Liver (tissue), 7 donors: ENCODE measurements at regions not wholly inside any gene's neighbourhood (a gene's known extent, or its start where the extent isn't known, plus 50 kb on each side); places are given as distances from the start of the nearest gene placed in this dataset.

Experiments used
- DNase-seq: peaks from one replicate; pipeline ENCODE4 v3.0.0-alpha.2; 2017; ENCODE audit warnings: low spot score
- H3K27ac ChIP-seq, 2 donors: one replicate each; pipeline ENCODE4 v1.7.0; 2013; ENCODE audit warnings: inconsistent platforms in 2 of 2, low read length in 2 of 2, control low read depth in 1 of 2, low read depth in 1 of 2, mild to moderate bottlenecking in 1 of 2
- H3K27me3 ChIP-seq, 4 donors: one replicate each; pipeline versions ENCODE4 v1.6.1 to v1.7.0; 2013; ENCODE audit warnings: low read length in 3 of 4, inconsistent platforms in 1 of 4, mild to moderate bottlenecking in 1 of 4, moderate library complexity in 1 of 4; ENCODE audit not compliant: control insufficient read depth in 4 of 4, insufficient read depth in 4 of 4
- H3K36me3 ChIP-seq, 4 donors: one replicate each; pipeline versions ENCODE4 v1.6.1 to v1.7.0; 2013; ENCODE audit warnings: low read length in 3 of 4, mild to moderate bottlenecking in 3 of 4, low read depth in 1 of 4, moderate library complexity in 1 of 4; ENCODE audit not compliant: control insufficient read depth in 4 of 4, insufficient read depth in 3 of 4
- H3K4me1 ChIP-seq, 4 donors: one replicate each; pipeline versions ENCODE4 v1.6.1 to v1.7.0; 2013; ENCODE audit warnings: low read length in 3 of 4, mild to moderate bottlenecking in 3 of 4, moderate library complexity in 1 of 4; ENCODE audit not compliant: control insufficient read depth in 4 of 4, insufficient read depth in 4 of 4
- H3K4me3 ChIP-seq, 3 donors: one replicate each; pipeline versions ENCODE4 v1.6.1 to v1.7.0; 2013; ENCODE audit warnings: low read length in 3 of 3, control low read depth in 1 of 3, low read depth in 1 of 3, mild to moderate bottlenecking in 1 of 3
- H3K9ac ChIP-seq, 2 donors: one replicate each; pipeline ENCODE4 v1.7.0; 2013; ENCODE audit warnings: low read length in 2 of 2, mild to moderate bottlenecking in 2 of 2, moderate library complexity in 2 of 2, control low read depth in 1 of 2, low read depth in 1 of 2
- H3K9me3 ChIP-seq, 4 donors: one replicate each; pipeline versions ENCODE4 v1.6.1 to v1.7.0; 2013; ENCODE audit warnings: low read length in 3 of 4; ENCODE audit not compliant: control insufficient read depth in 4 of 4
- EGR1 ChIP-seq, 2 donors: IDR thresholded peaks; 2 replicates each; pipeline ENCODE4 v1.6.1; 2016 to 2018; ENCODE audit warnings: antibody characterized with exemption in 2 of 2, low read depth in 2 of 2
- HNF4A ChIP-seq, 2 donors: conservative IDR thresholded peaks; 2 replicates each; pipeline ENCODE4 v1.6.1; 2016; ENCODE audit warnings: antibody characterized with exemption in 2 of 2, mild to moderate bottlenecking in 2 of 2
- NR2F2 ChIP-seq: IDR thresholded peaks from 2 replicates; pipeline ENCODE4 v1.6.1; 2016; ENCODE audit warnings: antibody characterized with exemption
- RAD21 ChIP-seq, 2 donors: IDR thresholded peaks; 2 replicates each; pipeline ENCODE4 v1.6.1; 2016; ENCODE audit warnings: antibody characterized with exemption in 2 of 2, mild to moderate bottlenecking in 2 of 2
- RXRA ChIP-seq, 2 donors: IDR thresholded peaks; 2 replicates each; pipeline ENCODE4 v1.6.1; 2017 to 2018; ENCODE audit warnings: antibody characterized with exemption in 2 of 2, mild to moderate bottlenecking in 1 of 2
- TAF1 ChIP-seq: conservative IDR thresholded peaks from 2 replicates; pipeline ENCODE4 v1.6.1; 2016; ENCODE audit warnings: antibody characterized with exemption, mild to moderate bottlenecking
- YY1 ChIP-seq: IDR thresholded peaks from 2 replicates; pipeline ENCODE4 v1.6.1; 2016; ENCODE audit warnings: antibody characterized with exemption, mild to moderate bottlenecking
- WGBS: extraction: QIAGEN DNeasy Blood & Tissue Kit; methylation state at CpG from one replicate; pipeline ENCODE4 v1.1.7; 2013; 5-methylcytosine and 5-hydroxymethylcytosine counted together
- TF ChIP-seq, protein P1 (sequence below): IDR thresholded peaks from 2 replicates; pipeline ENCODE4 v1.6.1; 2016; ENCODE audit warnings: antibody characterized with exemption, mild to moderate bottlenecking
- donor health status: healthy.
- donor health status: healthy.
- donor health status: healthy.
- donor health status: healthy.

DNA sequence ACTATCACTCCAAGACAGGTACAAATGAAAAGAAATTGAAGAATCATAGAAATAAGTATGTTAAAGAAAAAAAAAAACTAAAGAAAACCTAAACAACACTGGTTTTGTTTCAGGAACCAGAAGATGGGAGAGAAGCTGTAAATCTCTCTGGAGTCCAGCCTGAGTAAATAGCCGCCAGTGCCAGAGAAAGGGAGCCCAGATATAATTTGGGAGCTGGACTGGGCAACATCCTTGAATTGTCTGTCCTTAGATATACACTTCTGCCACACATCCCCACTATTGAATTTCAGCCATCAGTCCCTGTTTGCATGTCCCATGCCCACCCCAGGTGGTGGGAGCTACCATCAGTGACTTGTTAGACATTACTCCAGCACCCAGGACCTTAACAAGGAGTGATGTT is 979.6 kb downstream of the DTWD2 start:
- 78% methylated on average over 1 of the region's 1 CpG for WGBS
- TF ChIP-seq NR2F2: no peak
- TF ChIP-seq, protein P1, sequence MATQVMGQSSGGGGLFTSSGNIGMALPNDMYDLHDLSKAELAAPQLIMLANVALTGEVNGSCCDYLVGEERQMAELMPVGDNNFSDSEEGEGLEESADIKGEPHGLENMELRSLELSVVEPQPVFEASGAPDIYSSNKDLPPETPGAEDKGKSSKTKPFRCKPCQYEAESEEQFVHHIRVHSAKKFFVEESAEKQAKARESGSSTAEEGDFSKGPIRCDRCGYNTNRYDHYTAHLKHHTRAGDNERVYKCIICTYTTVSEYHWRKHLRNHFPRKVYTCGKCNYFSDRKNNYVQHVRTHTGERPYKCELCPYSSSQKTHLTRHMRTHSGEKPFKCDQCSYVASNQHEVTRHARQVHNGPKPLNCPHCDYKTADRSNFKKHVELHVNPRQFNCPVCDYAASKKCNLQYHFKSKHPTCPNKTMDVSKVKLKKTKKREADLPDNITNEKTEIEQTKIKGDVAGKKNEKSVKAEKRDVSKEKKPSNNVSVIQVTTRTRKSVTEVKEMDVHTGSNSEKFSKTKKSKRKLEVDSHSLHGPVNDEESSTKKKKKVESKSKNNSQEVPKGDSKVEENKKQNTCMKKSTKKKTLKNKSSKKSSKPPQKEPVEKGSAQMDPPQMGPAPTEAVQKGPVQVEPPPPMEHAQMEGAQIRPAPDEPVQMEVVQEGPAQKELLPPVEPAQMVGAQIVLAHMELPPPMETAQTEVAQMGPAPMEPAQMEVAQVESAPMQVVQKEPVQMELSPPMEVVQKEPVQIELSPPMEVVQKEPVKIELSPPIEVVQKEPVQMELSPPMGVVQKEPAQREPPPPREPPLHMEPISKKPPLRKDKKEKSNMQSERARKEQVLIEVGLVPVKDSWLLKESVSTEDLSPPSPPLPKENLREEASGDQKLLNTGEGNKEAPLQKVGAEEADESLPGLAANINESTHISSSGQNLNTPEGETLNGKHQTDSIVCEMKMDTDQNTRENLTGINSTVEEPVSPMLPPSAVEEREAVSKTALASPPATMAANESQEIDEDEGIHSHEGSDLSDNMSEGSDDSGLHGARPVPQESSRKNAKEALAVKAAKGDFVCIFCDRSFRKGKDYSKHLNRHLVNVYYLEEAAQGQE: no peak
- TF ChIP-seq HNF4A (conservative IDR thresholded peaks at IDR 0.05): no peak
- TF ChIP-seq RAD21 (IDR thresholded peaks at IDR 0.05): no peak
- TF ChIP-seq EGR1 (IDR thresholded peaks at IDR 0.05; ENCODE audit: low read depth in 2 of 2): no peak

DNA sequence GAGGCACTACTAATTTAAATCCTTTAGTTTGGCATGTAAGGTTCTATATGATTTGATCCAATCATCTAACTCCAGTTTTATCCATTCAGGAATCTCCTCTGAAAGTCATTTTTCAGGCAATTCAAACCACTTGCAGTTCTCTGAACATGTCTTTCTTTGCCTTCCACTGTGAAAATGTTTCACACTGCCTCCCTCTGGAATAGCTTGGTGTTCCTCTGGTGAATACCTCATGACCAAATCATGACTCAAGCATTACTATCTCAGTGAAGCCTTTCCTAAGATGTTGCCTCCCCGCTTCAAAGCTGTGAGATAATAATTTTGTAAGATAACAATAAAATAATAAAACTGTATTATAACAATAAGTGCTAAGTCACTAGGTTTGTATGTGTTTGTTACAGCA is 981.1 kb downstream of the DTWD2 start:
- no peak overlapping the region for H3K4me3 ChIP-seq
- no peaks in the 10 kb centered on the region for H3K9me3 ChIP-seq
- no peak overlapping the region for H3K9ac ChIP-seq
- H3K4me1 ChIP-seq: no peaks in the 10 kb centered on the region
- H3K27me3 ChIP-seq: peaks cover 0 to 4% (median 1%) of the 10 kb centered on the region in 4 donors
- H3K27ac ChIP-seq: no peak overlapping the region
- WGBS: 80% methylated on average over 1 of the region's 1 CpG
- no peak for TF ChIP-seq YY1
- DNase-seq: no peak
- no peaks in the 10 kb centered on the region for H3K36me3 ChIP-seq

More for the DNA sequence above, 979.6 kb downstream of the DTWD2 start:
- no peak overlapping the region for H3K27ac ChIP-seq
- no peak for DNase-seq
- H3K4me1 ChIP-seq: no peaks in the 10 kb centered on the region
- H3K4me3 ChIP-seq: no peak overlapping the region
- no peaks in the 10 kb centered on the region for H3K9me3 ChIP-seq
- no peaks in the 10 kb centered on the region for H3K36me3 ChIP-seq
- H3K9ac ChIP-seq: no peak overlapping the region
- peaks cover 0 to 4% (median 1%) of the 10 kb centered on the region in 4 donors for H3K27me3 ChIP-seq

DNA sequence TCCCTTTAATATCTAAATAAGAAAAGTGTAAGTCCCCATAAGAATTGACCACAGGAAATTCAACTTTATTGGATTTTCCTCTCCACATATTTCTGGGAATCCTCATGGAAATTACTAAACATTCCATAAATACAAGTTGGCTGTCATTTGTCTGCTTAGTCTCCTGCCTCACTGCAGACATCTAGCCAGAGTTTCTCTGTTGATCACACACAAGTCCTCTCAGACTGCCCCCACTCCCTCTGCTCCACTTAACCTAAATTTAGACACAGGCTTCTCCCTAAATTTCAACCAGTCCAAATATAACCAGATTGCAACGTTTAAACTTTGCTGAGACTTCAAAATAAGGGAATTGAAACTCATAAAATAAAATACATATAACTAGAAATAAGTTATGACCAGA is 982.1 kb downstream of the DTWD2 start:
- H3K36me3 ChIP-seq: no peaks in the 10 kb centered on the region
- H3K27ac ChIP-seq: no peak overlapping the region
- WGBS: 26% methylated on average over 1 of the region's 1 CpG
- no peaks in the 10 kb centered on the region for H3K4me1 ChIP-seq
- no peaks in the 10 kb centered on the region for H3K9me3 ChIP-seq
- H3K27me3 ChIP-seq: peaks cover 0 to 4% (median 1%) of the 10 kb centered on the region in 4 donors
- H3K9ac ChIP-seq: no peak overlapping the region
- TF ChIP-seq, protein P1: no peak
- TF ChIP-seq RXRA (IDR thresholded peaks at IDR 0.05) (no peak), YY1 (no peak), RAD21 (IDR thresholded peaks at IDR 0.05) (no peak), TAF1 (no peak)
- no peak for DNase-seq
- H3K4me3 ChIP-seq: no peak overlapping the region
